Activated CD8-positive, alpha-beta T cell treated with anti-CD3 and anti-CD28 coated beads, Interleukin-2, amount 10 ng/mL, durations not matched to agents 7 days and 5 days (primary cell): ENCODE measurements at regions not wholly inside any gene's neighbourhood (a gene's known extent, or its start where the extent isn't known, plus 50 kb on each side); places are given as distances from the start of the nearest gene placed in this dataset.
"Not testable (repeated sequence)": the region's sequence is repeated elsewhere in the genome, so short reads cannot be mapped to it uniquely, and the experiment has no call there.

Experiments
- ATAC-seq: fragments of 150-1000 bp; cut with Tn5 transposase; one replicate; pipeline ENCODE4 v1.10.0; 2021; ENCODE audit warnings: moderate library complexity
- CTCF ChIA-PET: fragments of 350-600 bp; sonication (Branson Sonifier 250); formaldehyde crosslinking; loops from one replicate; lab custom pipeline; 2021; ENCODE audit warnings: antibody characterized with exemption; lab: Charles Lee
- POLR2A ChIA-PET: fragments of 350-600 bp; sonication (Branson Sonifier 250); formaldehyde crosslinking; loops from one replicate; lab custom pipeline; 2021; ENCODE audit warnings: antibody characterized with exemption; lab: Charles Lee
- DNase-seq: peaks from one replicate; pipeline ENCODE4 v3.0.0-alpha.2; 2020
- H3K27ac Mint-ChIP-seq: one replicate; pipeline ENCODE4 v1.8.0; 2021; ENCODE audit warnings: mild to moderate bottlenecking, mixed read lengths
- H3K27me3 Mint-ChIP-seq: one replicate; pipeline ENCODE4 v1.8.0; 2021; ENCODE audit warnings: low read depth, mixed read lengths
- H3K36me3 Mint-ChIP-seq: one replicate; pipeline ENCODE4 v1.8.0; 2021; ENCODE audit warnings: low read depth, mixed read lengths
- H3K4me1 Mint-ChIP-seq: one replicate; pipeline ENCODE4 v1.8.0; 2021; ENCODE audit warnings: low read depth, mixed read lengths
- H3K4me3 Mint-ChIP-seq: one replicate; pipeline ENCODE4 v1.8.0; 2021; ENCODE audit warnings: mild to moderate bottlenecking, mixed read lengths
- H3K9me3 Mint-ChIP-seq: one replicate; pipeline ENCODE4 v1.8.0; 2022; ENCODE audit warnings: mixed read lengths; ENCODE audit not compliant: insufficient read depth

DNA sequence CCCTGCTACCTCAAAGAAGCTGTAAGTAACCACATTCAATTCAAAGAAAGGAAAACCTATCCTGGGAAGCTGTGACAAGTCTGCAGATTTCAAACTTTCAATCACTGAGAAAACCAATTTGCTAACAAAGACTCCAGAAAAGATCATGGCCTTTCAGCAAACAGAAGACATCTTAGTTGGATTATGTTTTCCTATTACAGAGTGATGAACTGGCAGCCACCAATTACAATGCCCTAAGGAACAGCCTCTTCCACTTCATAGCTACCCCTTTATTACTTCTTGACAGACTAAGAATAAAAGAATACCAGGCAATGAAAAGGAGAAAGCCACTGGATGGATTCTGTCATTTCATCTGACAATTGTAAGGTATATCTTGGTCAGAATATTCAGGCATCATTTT lies 128.2 kb upstream of the RASEF start:
- H3K4me1 Mint-ChIP-seq: no peaks in the 10 kb centered on the region
- no peak for DNase-seq
- H3K27me3 Mint-ChIP-seq: peaks cover 2% of the 10 kb centered on the region
- ChIA-PET POLR2A (no interaction called here), CTCF (no interaction called here)
- H3K9me3 Mint-ChIP-seq: no peaks in the 10 kb centered on the region
- no peaks in the 10 kb centered on the region for H3K36me3 Mint-ChIP-seq
- no peak overlapping the region for H3K4me3 Mint-ChIP-seq
- H3K27ac Mint-ChIP-seq: no peak overlapping the region
- ATAC-seq: no peak

- H3K9me3 Mint-ChIP-seq, H3K27me3 Mint-ChIP-seq, H3K4me3 Mint-ChIP-seq, CTCF ChIA-PET, ATAC-seq, DNase-seq, POLR2A ChIA-PET, H3K4me1 Mint-ChIP-seq, H3K27ac Mint-ChIP-seq, H3K36me3 Mint-ChIP-seq: not testable (repeated sequence)
Observed at GRCh38 chr9:83189026-83189425, 126.1 kb upstream of the RASEF start.

DNA sequence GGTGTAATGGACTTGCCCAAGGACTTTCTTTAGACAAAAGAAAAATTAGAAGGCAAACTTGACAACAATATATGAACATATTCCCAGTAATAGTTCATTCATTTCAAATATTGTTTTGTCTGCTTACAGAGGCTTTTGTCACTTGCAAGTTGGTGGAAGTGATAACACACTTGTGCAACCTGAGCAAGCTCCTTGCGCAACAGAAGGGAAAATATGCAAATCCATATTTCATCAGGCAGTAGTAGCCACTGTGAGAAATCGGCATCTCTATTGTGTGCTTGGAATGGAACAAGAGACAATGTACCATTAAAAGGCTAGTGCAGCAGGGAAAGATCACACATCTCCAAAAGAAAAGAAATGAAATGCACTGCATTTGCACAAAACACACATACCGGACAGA lies 125.3 kb upstream of the RASEF start:
- CTCF ChIA-PET: no interaction called here
- DNase-seq (no peak), ATAC-seq (no peak)
- H3K9me3 Mint-ChIP-seq: no peaks in the 10 kb centered on the region
- peaks cover 2% of the 10 kb centered on the region for H3K27me3 Mint-ChIP-seq
- H3K4me1 Mint-ChIP-seq: no peaks in the 10 kb centered on the region
- no peak overlapping the region for H3K4me3 Mint-ChIP-seq
- H3K27ac Mint-ChIP-seq: no peak overlapping the region
- POLR2A ChIA-PET: no interaction called here
- no peaks in the 10 kb centered on the region for H3K36me3 Mint-ChIP-seq

DNA sequence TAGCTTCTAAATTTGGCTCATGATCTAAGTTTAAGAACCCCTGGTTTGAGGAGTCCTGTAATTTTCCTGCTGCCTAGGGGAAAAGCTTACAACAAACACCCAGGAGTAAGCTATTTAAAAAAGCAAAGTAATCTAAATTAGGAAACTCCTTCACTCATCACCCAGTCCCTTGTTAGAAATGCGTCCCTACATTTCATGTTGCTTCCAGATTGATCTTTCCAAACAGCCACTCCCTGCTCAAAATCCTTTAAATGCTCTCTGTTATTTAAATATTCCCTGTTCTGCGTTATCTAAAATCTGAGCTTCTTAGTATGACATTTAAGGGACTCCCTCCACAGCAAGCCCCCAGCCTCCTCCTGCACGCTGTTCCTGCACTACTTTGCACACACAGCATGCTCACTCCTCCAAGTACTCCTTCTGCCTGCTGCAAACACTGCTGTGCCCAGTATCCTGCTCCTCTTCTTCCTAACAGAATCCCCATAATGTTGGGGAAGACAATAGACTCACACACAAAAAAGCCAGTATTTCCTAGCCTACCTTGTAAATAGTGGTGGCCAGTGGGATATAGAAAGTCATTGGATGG lies 123.3 kb upstream of the RASEF start:
- Mint-ChIP-seq H3K27me3 (peaks cover 2% of the 10 kb centered on the region), H3K36me3 (no peaks in the 10 kb centered on the region), H3K4me3 (no peak overlapping the region), H3K27ac (no peak overlapping the region), H3K9me3 (no peaks in the 10 kb centered on the region), H3K4me1 (no peaks in the 10 kb centered on the region)
- ATAC-seq (no peak), DNase-seq (no peak)
- ChIA-PET POLR2A (no interaction called here), CTCF (no interaction called here)

GRCh38 chr9:83185488-83186154 lies 122.7 kb upstream of the RASEF start:
- Mint-ChIP-seq H3K27me3 (peaks cover 2% of the 10 kb centered on the region), H3K4me1 (no peaks in the 10 kb centered on the region), H3K36me3 (no peaks in the 10 kb centered on the region), H3K9me3 (no peaks in the 10 kb centered on the region), H3K4me3 (no peak overlapping the region), H3K27ac (no peak overlapping the region)
- ChIA-PET CTCF (no interaction called here), POLR2A (no interaction called here)
- ATAC-seq: no peak
- DNase-seq: no peak

DNA sequence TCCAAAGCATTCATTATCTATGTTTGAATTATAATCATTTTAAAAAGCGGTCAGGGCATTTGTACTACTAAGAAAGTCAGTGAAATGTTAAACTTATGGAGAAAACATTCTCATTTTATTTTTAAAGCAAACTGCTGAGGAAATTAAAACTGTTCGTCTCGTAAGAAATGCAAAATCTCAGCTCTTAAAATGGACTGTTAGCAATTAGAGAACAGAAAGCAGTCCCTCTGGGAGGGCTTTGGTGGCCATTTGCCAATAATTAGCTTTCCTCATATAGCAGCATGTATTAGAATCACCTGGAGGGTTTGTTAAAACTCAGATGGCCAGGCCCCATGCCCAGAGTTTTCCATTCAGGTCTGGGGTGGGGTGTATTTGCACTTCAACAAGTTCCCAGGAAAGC lies 120.7 kb upstream of the RASEF start:
- ATAC-seq (no peak), DNase-seq (no peak)
- POLR2A ChIA-PET: no interaction called here
- H3K36me3 Mint-ChIP-seq: no peaks in the 10 kb centered on the region
- H3K9me3 Mint-ChIP-seq: no peaks in the 10 kb centered on the region
- H3K27me3 Mint-ChIP-seq: peaks cover 2% of the 10 kb centered on the region
- no peak overlapping the region for H3K4me3 Mint-ChIP-seq
- H3K4me1 Mint-ChIP-seq: no peaks in the 10 kb centered on the region
- CTCF ChIA-PET: no interaction called here
- no peak overlapping the region for H3K27ac Mint-ChIP-seq

DNA sequence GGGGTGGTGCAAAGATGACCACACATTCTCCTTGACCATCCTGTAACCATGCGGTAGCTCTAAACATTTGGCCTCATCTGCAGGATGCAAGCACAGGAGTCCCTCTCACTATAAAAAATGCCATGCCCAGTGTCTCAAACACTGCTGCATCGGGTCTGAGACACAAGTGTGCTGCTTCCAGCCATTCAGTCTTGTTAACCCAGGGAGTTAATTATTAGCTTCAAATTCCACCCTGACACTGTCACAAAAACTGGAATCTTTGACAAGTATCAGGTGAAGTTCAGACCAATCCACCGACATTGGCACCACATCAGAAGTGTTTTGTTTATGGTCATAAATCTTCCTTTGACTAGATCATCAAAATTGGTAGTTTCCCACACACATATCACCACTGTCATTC lies 119.1 kb upstream of the RASEF start:
- no peak overlapping the region for H3K27ac Mint-ChIP-seq
- DNase-seq (no peak), ATAC-seq (no peak)
- CTCF ChIA-PET: no interaction called here
- H3K27me3 Mint-ChIP-seq: no peaks in the 10 kb centered on the region
- no peaks in the 10 kb centered on the region for H3K9me3 Mint-ChIP-seq
- POLR2A ChIA-PET: no interaction called here
- no peaks in the 10 kb centered on the region for H3K4me1 Mint-ChIP-seq
- H3K4me3 Mint-ChIP-seq: no peak overlapping the region
- H3K36me3 Mint-ChIP-seq: no peaks in the 10 kb centered on the region

GRCh38 chr9:83178717-83179116 lies 115.8 kb upstream of the RASEF start:
- Mint-ChIP-seq H3K27ac (no peak overlapping the region), H3K4me1 (no peaks in the 10 kb centered on the region), H3K36me3 (no peaks in the 10 kb centered on the region), H3K27me3 (no peaks in the 10 kb centered on the region), H3K9me3 (no peaks in the 10 kb centered on the region), H3K4me3 (no peak overlapping the region)
- POLR2A ChIA-PET: no interaction called here
- DNase-seq (no peak), ATAC-seq (no peak)
- CTCF ChIA-PET: no interaction called here

DNA sequence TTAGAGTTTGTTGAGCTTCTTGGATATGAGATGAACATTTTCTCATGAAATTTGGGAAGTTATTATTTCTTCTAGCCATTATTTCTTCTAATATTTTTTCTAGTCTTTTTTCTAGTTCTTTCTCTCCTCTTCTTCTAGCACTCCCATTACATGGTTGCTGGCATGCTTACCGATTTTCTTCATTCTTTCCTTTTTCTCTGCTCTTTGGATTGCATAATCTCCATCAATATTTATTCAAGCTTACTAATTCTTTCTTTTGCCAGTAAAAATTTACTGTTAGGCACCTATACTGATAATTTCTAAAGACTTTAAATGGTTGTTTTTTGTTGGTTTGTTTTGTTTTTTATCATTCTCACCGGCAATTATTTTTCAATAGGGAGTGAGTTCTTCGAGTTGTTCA lies 114.8 kb upstream of the RASEF start:
- H3K36me3 Mint-ChIP-seq: no peaks in the 10 kb centered on the region
- H3K27me3 Mint-ChIP-seq: no peaks in the 10 kb centered on the region
- H3K9me3 Mint-ChIP-seq: no peaks in the 10 kb centered on the region
- POLR2A ChIA-PET: no interaction called here
- ATAC-seq: no peak
- H3K4me1 Mint-ChIP-seq: no peaks in the 10 kb centered on the region
- no peak overlapping the region for H3K27ac Mint-ChIP-seq
- CTCF ChIA-PET: no interaction called here
- no peak overlapping the region for H3K4me3 Mint-ChIP-seq
- DNase-seq: no peak

DNA sequence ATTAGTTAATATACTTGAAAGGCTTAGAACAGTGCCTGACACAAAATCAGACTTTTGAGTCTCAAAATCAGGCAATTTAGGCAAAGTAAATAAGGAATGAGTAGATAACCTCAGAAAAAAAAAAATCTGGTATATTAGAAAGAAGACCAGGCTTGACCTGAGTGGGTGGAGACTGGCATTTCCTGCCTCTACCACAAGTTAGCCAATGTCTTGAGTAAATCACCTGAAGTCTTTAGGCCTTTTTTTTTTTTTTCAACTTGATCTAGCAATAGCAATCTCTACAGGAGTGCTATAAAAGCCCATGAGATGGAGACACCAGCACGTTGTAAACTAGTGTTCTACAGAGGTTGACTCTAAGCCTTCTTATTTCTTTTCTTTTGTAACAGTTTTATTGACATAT lies 104.2 kb upstream of the RASEF start:
- ChIA-PET CTCF (no interaction called here), POLR2A (no interaction called here)
- Mint-ChIP-seq H3K36me3 (no peaks in the 10 kb centered on the region), H3K27me3 (no peaks in the 10 kb centered on the region), H3K4me3 (no peak overlapping the region), H3K27ac (no peak overlapping the region), H3K9me3 (no peaks in the 10 kb centered on the region), H3K4me1 (no peaks in the 10 kb centered on the region)
- no peak for DNase-seq
- ATAC-seq: no peak

- ATAC-seq (no peak), DNase-seq (no peak)
- Mint-ChIP-seq H3K4me3 (no peak overlapping the region), H3K4me1 (no peaks in the 10 kb centered on the region), H3K36me3 (no peaks in the 10 kb centered on the region), H3K9me3 (no peaks in the 10 kb centered on the region), H3K27ac (no peak overlapping the region), H3K27me3 (no peaks in the 10 kb centered on the region)
- POLR2A ChIA-PET: no interaction called here
- CTCF ChIA-PET: no interaction called here
Observed at GRCh38 chr9:83166372-83166771, 103.4 kb upstream of the RASEF start.

DNA sequence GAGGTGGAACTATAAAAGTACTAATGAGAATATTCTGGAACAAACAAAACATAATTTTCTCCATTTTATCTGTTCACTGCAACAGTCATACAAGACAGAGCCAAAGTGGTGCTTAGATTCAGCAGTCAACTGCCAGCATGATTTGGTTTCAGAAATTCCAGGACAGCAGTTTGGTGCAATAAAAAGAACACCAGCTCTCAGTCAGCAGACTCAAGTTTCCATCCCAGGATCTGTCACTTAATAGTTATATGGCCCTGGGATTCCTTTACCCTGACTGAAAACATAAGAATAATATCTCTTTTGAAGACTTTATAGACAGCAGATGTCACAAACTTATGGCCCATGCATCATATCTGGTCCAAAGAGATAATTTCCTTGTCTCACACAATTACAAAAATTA lies 92.8 kb upstream of the RASEF start:
- H3K4me3 Mint-ChIP-seq: no peak overlapping the region
- ChIA-PET CTCF (no interaction called here), POLR2A (no interaction called here)
- DNase-seq (no peak), ATAC-seq (no peak)
- H3K4me1 Mint-ChIP-seq: no peaks in the 10 kb centered on the region
- H3K27ac Mint-ChIP-seq: no peak overlapping the region
- H3K9me3 Mint-ChIP-seq: no peaks in the 10 kb centered on the region
- no peaks in the 10 kb centered on the region for H3K36me3 Mint-ChIP-seq
- no peaks in the 10 kb centered on the region for H3K27me3 Mint-ChIP-seq

DNA sequence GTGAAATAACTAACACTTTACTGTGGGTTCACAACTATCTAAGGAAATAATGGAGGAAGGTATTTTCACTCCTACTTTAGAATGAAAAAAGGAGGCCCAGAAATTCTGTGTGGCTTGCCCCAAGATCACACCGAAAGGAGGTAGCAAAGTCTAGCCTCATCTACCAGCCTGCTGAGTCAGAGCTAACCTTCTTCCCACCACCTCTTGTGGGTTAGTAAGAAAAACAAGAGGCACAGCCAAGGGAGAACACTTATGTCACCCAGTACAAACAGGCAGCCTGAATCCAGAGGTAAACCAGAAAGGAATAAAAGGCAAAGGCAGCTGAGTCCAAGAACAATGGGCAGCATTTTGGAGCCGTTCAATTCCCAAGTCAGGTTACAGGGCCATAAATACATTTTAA lies 91.9 kb upstream of the RASEF start:
- Mint-ChIP-seq H3K4me3 (no peak overlapping the region), H3K36me3 (no peaks in the 10 kb centered on the region), H3K27ac (no peak overlapping the region), H3K27me3 (no peaks in the 10 kb centered on the region), H3K4me1 (no peaks in the 10 kb centered on the region), H3K9me3 (no peaks in the 10 kb centered on the region)
- ChIA-PET POLR2A (no interaction called here), CTCF (no interaction called here)
- ATAC-seq (no peak), DNase-seq (no peak)
